Lower leg skin (tissue), 3 donors: ENCODE measurements at regions not wholly inside any gene's neighbourhood (a gene's known extent, or its start where the extent isn't known, plus 50 kb on each side); places are given as distances from the start of the nearest gene placed in this dataset.

Source experiments
- CTCF ChIP-seq, 3 donors: fragments of 450-650 bp; IDR thresholded peaks; one replicate each; pipeline ENCODE4 v1.5.1; 2016; ENCODE audit warnings: antibody characterized with exemption in 3 of 3, mild to moderate bottlenecking in 3 of 3, moderate library complexity in 2 of 3
- POLR2A ChIP-seq, 2 donors: fragments of 450-650 bp; IDR thresholded peaks; one replicate each; pipeline ENCODE4 v1.6.1; 2016 to 2017; ENCODE audit warnings: antibody characterized with exemption in 2 of 2, mild to moderate bottlenecking in 1 of 2, moderate library complexity in 1 of 2

DNA sequence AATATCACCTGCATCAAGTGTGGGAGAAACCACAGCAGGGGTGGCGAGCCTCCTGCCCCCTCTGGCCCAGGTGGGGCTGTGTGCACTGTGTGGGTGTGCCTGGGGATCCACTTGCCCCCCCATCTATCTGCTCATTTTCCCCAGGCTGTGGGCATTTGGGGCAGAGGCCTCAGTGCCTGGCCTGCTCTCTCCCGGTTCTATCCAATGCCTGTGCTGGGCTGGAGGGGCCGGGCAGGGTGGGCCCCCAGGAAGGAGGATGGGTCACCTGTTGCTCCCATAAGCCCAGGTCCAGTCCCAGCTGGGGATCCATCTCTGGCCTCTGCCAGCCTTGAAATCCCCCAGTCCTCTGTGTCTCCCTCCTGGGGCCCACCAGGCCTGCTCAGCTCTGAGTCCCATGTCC lies 105.6 kb downstream of the TMEM121 start:
- TF ChIP-seq CTCF (IDR thresholded peaks at IDR 0.05), result no peak
- TF ChIP-seq POLR2A (IDR thresholded peaks at IDR 0.05), result no peak
